Lung (tissue), 11 donors: ENCODE measurements at regions not wholly inside any gene's neighbourhood (a gene's known extent, or its start where the extent isn't known, plus 50 kb on each side); places are given as distances from the start of the nearest gene placed in this dataset.

ENCODE experiments used
- ATAC-seq: fragments of 200-7000 bp; cut with Tn5 transposase; one replicate; pipeline ENCODE4 v1.9.1; 2020; ENCODE audit warnings: moderate number of reproducible peaks; ENCODE audit not compliant: insufficient read depth, low FRiP score
- DNase-seq, 3 donors: peaks; one replicate each; pipeline ENCODE4 v3.0.0-alpha.2; 2013 to 2017
- H3K27ac ChIP-seq, 2 donors: one replicate each; pipeline ENCODE4 v1.5.1; 2013; ENCODE audit warnings: mild to moderate bottlenecking in 2 of 2, moderate library complexity in 2 of 2, control low read depth in 1 of 2, inconsistent platforms in 1 of 2, low read depth in 1 of 2, low read length in 1 of 2
- H3K27me3 ChIP-seq, 3 donors: one replicate each; pipeline ENCODE4 v1.5.1; 2013; ENCODE audit warnings: low read length in 2 of 3; ENCODE audit not compliant: control insufficient read depth in 3 of 3, insufficient read depth in 3 of 3
- H3K36me3 ChIP-seq, 4 donors: one replicate each; pipeline ENCODE4 v1.5.1; 2013; ENCODE audit warnings: low read length in 4 of 4, mild to moderate bottlenecking in 1 of 4, moderate library complexity in 1 of 4; ENCODE audit not compliant: control insufficient read depth in 4 of 4, insufficient read depth in 4 of 4
- H3K4me1 ChIP-seq, 5 donors: one replicate each; pipeline ENCODE4 v1.5.1; 2013; ENCODE audit warnings: low read length in 5 of 5, mild to moderate bottlenecking in 2 of 5, moderate library complexity in 1 of 5; ENCODE audit not compliant: control insufficient read depth in 5 of 5, insufficient read depth in 5 of 5
- H3K4me3 ChIP-seq: one replicate; pipeline ENCODE4 v1.5.1; 2013; ENCODE audit warnings: mild to moderate bottlenecking, control low read depth, moderate library complexity
- H3K9ac ChIP-seq, 2 donors: one replicate each; pipeline ENCODE4 v1.5.1; 2013; ENCODE audit warnings: low read length in 2 of 2, control low read depth in 1 of 2; ENCODE audit not compliant: insufficient read depth in 1 of 2
- H3K9me3 ChIP-seq, 4 donors: one replicate each; pipeline ENCODE4 v1.5.1; 2013; ENCODE audit warnings: low read length in 3 of 4, mild to moderate bottlenecking in 1 of 4, moderate library complexity in 1 of 4; ENCODE audit not compliant: control insufficient read depth in 4 of 4, insufficient read depth in 3 of 4
- WGBS, 2 donors: extraction: QIAGEN DNeasy Blood & Tissue Kit; methylation state at CpG; one replicate each; pipeline ENCODE4 v1.1.7; 2013; 5-methylcytosine and 5-hydroxymethylcytosine counted together
- TF ChIP-seq, protein P1 (sequence below): IDR thresholded peaks from 2 replicates; pipeline ENCODE4 v1.5.1; 2012; ENCODE audit warnings: mild to moderate bottlenecking; ENCODE audit errors: control extremely low read depth, extremely low read depth
- donor health status: control.
- donor health status: control.
- donor health status: Bipolar disorder and iron deficiency.
- donor health status: healthy.
- donor health status: DM: yes; HTN: yes; CAD: no.

GRCh38 chr5:2011481-2012411 lies 129.0 kb upstream of the IRX4 start:
- ATAC-seq (no peak), DNase-seq (no peak)
- peaks cover 0 to 7% (median 6%) of the 10 kb centered on the region in 3 donors for H3K27me3 ChIP-seq
- no peaks in the 10 kb centered on the region for H3K36me3 ChIP-seq
- H3K4me1 ChIP-seq = peaks cover 0 to 8% (median 0%) of the 10 kb centered on the region in 5 donors
- H3K9ac ChIP-seq = no peak overlapping the region
- no peaks in the 10 kb centered on the region for H3K9me3 ChIP-seq
- no peak overlapping the region for H3K27ac ChIP-seq
- TF ChIP-seq, protein P1, sequence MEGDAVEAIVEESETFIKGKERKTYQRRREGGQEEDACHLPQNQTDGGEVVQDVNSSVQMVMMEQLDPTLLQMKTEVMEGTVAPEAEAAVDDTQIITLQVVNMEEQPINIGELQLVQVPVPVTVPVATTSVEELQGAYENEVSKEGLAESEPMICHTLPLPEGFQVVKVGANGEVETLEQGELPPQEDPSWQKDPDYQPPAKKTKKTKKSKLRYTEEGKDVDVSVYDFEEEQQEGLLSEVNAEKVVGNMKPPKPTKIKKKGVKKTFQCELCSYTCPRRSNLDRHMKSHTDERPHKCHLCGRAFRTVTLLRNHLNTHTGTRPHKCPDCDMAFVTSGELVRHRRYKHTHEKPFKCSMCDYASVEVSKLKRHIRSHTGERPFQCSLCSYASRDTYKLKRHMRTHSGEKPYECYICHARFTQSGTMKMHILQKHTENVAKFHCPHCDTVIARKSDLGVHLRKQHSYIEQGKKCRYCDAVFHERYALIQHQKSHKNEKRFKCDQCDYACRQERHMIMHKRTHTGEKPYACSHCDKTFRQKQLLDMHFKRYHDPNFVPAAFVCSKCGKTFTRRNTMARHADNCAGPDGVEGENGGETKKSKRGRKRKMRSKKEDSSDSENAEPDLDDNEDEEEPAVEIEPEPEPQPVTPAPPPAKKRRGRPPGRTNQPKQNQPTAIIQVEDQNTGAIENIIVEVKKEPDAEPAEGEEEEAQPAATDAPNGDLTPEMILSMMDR = no peak
- no peak overlapping the region for H3K4me3 ChIP-seq
- whole genome bisulfite sequencing, 2 donors = 68 to 76% methylated on average over 18 of the region's 18 CpGs

DNA sequence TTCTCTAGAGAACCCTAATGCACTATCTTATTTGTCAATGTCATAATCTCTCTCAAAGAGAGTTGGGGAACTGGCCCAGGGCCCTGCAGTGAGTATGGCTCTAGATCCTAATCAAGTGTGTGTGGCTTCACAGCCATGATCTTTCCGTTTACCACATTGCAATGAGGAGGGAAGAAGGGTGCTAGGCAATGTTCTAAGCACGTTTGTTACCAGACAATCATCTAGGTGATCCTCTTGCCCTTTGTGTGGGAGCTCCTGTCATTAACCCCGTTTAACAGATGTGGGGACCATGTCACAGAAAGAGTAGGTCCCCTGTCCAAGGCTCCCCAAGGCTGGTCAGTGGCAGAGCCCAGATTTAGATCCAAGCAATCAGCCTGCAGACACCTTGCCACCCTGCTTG lies 128.2 kb upstream of the IRX4 start:
- peaks cover 0 to 8% (median 0%) of the 10 kb centered on the region in 5 donors for H3K4me1 ChIP-seq
- TF ChIP-seq, protein P1 = no peak
- H3K27me3 ChIP-seq = peaks cover 0 to 7% (median 6%) of the 10 kb centered on the region in 3 donors
- DNase-seq (no peak), ATAC-seq (no peak)
- no peak overlapping the region for H3K27ac ChIP-seq
- no peaks in the 10 kb centered on the region for H3K36me3 ChIP-seq
- no peaks in the 10 kb centered on the region for H3K9me3 ChIP-seq
- no peak overlapping the region for H3K9ac ChIP-seq
- 68 to 71% methylated on average over 3 of the region's 3 CpGs for WGBS, 2 donors
- H3K4me3 ChIP-seq = no peak overlapping the region

DNA sequence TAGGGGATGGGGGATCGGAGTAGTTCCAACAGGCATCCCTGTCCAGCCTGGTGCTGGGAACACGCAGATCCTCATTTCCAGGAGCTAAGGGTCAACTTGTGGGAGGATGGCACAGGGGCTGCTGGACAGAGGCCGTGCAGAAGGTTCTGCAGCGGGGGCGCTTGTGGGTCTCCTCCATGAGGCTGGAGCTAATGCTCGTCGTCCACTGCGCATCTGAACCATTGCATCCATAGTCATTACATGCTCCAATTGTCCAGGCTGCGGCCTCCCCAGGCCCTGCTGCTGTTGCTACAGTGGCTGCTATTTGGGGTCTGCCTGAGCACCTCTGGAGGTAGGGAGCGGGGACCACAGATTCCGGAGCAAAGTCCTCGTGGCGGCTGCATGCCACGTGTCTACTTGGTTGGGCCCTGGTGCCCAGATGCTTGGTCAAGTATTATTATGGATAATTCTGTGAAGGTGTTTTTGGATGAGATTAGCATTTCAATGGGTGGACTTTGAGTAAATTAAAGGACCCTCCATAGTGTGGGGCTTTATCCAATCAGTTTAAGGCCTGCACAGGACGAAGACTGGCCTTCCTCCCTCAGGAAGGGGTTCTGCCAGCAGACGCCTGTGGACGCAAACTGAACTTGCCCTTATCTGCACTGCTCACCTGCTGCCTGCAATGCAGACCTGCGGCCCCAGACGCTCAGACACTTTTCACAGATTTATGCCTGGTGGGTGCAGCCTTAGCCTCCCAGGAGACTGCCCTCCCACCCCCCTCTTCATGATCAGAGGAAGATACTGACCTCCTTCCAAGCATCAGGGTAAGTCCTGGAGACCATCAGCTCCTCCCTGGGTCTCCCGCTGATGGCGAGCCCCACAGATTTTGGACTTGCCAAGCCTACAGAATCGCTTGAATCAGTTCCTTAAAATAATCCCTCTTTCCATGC lies 127.5 kb upstream of the IRX4 start:
- WGBS, 2 donors = 80 to 81% methylated on average over 22 of the region's 22 CpGs
- TF ChIP-seq, protein P1 = no peak
- Histone ChIP-seq H3K27me3 (peaks cover 0 to 12% (median 7%) of the 10 kb centered on the region in 3 donors), H3K36me3 (no peaks in the 10 kb centered on the region), H3K4me1 (peaks cover 0 to 8% (median 0%) of the 10 kb centered on the region in 5 donors), H3K9ac (no peak overlapping the region), H3K27ac (no peak overlapping the region), H3K4me3 (no peak overlapping the region), H3K9me3 (no peaks in the 10 kb centered on the region)
- DNase-seq (no peak), ATAC-seq (no peak)
